ENCODE measurements at regions not wholly inside any gene's neighbourhood (a gene's known extent, or its start where the extent isn't known, plus 50 kb on each side); places are given as distances from the start of the nearest gene placed in this dataset.

DNA sequence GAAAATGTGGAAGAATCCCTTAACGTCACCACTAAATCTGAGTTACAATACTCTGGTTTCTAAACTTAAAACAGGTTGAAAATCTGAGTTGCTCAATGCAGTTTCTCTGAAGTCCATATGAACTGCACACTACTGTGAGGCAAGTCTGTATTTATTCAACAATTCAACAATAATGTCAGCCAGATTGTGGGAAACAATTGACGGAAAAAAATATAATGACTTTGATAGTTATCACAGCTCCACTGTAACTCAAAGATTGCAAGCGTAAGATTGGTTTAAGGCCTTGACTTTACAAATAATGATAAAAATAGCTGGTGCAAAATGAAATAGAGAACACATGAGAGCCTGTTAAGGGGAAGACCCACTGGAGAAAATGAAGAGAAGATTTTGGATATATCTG is 219.4 kb upstream of the CCDC150 start:
- no peak overlapping the region for H3K27ac ChIP-seq
- TF ChIP-seq, protein P1, sequence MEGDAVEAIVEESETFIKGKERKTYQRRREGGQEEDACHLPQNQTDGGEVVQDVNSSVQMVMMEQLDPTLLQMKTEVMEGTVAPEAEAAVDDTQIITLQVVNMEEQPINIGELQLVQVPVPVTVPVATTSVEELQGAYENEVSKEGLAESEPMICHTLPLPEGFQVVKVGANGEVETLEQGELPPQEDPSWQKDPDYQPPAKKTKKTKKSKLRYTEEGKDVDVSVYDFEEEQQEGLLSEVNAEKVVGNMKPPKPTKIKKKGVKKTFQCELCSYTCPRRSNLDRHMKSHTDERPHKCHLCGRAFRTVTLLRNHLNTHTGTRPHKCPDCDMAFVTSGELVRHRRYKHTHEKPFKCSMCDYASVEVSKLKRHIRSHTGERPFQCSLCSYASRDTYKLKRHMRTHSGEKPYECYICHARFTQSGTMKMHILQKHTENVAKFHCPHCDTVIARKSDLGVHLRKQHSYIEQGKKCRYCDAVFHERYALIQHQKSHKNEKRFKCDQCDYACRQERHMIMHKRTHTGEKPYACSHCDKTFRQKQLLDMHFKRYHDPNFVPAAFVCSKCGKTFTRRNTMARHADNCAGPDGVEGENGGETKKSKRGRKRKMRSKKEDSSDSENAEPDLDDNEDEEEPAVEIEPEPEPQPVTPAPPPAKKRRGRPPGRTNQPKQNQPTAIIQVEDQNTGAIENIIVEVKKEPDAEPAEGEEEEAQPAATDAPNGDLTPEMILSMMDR (conservative IDR thresholded peaks at IDR 0.05) = no peak

DNA sequence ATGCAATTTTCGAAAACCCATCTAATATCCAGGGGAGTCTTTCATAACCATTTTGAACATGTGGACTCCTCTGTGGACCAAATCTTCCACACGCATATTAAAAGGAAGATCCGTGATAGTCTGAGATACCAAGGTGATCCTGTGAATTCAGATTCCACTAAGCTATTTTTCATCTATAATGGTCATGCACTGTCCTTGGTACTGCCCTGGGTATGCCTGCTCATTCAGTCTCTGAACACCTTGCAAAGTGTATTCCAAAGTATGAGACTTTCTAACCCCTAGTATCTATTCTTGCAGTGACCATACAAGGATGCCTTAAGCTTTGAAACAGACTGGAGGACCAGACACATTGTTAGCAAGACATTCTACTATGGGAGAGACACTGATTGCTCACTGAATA is 217.6 kb upstream of the CCDC150 start:
- H3K27ac ChIP-seq = no peak overlapping the region
- TF ChIP-seq, protein P1 (conservative IDR thresholded peaks at IDR 0.05) = no peak

DNA sequence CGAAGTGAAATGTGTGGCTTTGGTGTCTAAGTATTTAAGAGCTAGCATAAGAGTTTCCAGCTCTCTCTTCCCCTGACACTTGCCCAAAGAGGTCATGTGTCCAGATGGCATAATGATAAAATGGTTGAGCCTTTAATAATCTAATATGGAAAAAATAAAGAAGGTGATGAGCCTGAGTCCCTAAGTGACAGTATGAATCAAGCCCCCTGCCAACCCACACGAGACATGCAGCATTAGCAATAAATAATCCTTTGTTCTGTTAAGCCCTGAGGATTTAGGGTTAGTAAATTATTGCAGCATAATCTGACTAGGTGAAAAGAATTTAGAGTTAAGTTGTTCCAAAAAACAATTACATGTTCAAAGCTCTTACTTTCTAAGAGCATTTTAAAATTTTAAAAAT is 217.2 kb upstream of the CCDC150 start:
- H3K27ac ChIP-seq = no peak overlapping the region
- TF ChIP-seq, protein P1 (conservative IDR thresholded peaks at IDR 0.05) = no peak

DNA sequence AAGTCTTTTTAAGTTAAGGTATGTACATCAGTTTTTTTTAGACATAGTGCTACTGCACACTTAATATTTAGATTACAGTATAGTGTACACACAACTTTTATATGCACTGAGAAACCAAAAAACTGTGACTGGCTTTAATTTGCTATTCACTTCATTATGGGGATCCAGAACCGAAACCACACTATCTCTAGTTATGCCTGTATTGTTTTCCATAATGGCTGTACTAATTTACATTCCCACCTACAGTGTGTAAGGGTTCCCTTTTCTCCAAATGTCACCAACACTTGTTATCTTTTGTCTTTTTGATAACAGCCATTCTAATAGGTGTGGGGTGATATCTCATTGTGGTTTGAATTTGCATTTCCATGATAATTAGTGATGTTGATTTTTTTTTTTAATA is 213.4 kb upstream of the CCDC150 start:
- no peak overlapping the region for H3K27ac ChIP-seq
- TF ChIP-seq, protein P1 (conservative IDR thresholded peaks at IDR 0.05) = no peak

DNA sequence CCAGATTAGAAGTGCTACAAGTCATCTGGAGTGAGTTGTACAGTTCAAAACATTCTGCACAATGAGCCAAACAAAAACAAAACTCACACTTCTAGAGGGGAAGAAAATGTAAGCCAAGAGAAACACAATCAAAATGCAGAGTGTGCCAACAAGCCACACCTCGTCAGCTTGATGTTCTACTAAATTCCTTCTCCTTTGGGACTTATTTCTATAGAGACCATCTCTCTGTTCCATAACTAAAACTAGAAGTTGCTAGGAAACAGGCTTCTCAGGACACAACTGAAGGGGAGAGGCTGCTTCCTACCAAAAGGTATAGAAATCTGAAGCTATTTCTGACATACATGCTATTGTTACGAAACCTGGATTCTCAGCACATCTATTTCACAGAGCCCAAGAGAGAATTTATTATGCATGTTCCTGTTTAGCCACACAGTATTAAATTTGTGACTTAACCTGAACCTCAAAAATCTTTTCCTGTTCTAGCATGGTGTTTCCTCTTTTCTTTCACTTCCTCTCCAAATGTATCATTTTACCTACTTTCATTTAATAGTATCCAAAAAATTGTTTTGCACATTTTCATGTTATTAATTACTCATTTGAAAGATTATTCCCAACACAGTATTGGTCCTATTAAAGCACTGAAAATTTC is 211.4 kb upstream of the CCDC150 start:
- no peak overlapping the region for H3K27ac ChIP-seq
- TF ChIP-seq, protein P1 (conservative IDR thresholded peaks at IDR 0.05) = no peak

DNA sequence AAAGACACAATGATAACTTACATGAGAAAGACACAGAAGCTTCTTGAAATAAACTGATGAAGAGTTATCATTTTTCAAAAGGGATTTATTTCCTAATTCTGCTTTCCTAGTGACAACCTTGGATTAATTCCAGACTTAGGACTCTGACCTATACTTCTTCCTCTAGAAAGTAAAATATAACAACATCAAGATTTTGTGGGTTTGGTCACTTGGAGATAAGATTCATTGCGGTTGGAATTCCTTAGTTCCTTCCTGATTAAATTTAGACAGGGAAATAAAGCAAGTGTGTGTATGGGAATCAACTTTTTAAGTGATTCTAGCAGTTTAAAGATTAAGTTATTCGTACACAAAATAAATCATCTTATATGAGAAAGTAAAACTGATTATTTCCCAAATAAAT is 208.4 kb upstream of the CCDC150 start:
- TF ChIP-seq, protein P1 (conservative IDR thresholded peaks at IDR 0.05) = no peak
- no peak overlapping the region for H3K27ac ChIP-seq

DNA sequence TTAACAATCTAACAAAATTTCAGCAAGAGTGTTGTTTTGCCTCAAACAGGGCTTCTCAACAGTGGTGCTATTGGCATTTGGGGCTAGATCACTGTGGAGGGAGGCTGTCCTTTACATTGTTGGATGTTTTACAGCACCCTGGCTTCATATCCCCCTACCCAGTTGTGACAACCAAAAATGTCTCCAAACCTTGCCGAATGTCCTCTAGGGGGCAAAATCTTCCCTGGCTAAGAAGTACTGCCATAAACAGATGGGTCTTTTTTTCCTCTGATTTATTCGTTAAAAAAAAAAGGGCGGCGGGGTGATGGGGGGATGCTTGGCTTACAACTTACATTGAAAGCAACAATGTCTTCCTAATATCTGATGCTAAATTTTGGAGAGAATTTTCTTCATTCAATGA is 207.6 kb upstream of the CCDC150 start:
- TF ChIP-seq, protein P1 (conservative IDR thresholded peaks at IDR 0.05) = peak; percentile 52
- H3K27ac ChIP-seq = no peak overlapping the region

Data from VCaP (cell line).